Muscle layer of colon (tissue), 2 donors: ENCODE measurements at regions not wholly inside any gene's neighbourhood (a gene's known extent, or its start where the extent isn't known, plus 50 kb on each side); places are given as distances from the start of the nearest gene placed in this dataset.

ENCODE experiments used
- H3K27ac ChIP-seq: one replicate; pipeline ENCODE4 v1.7.0; 2013; ENCODE audit warnings: low read depth, mild to moderate bottlenecking, low read length, moderate library complexity
- H3K27me3 ChIP-seq, 2 donors: one replicate each; pipeline ENCODE4 v1.7.0; 2013; ENCODE audit warnings: low read length in 2 of 2, mild to moderate bottlenecking in 2 of 2; ENCODE audit not compliant: insufficient read depth in 2 of 2, control insufficient read depth in 1 of 2
- H3K36me3 ChIP-seq: one replicate; pipeline ENCODE4 v1.7.0; 2013; ENCODE audit warnings: mild to moderate bottlenecking, low read length; ENCODE audit not compliant: insufficient read depth
- H3K4me1 ChIP-seq: one replicate; pipeline ENCODE4 v1.7.0; 2013; ENCODE audit warnings: mild to moderate bottlenecking, low read length; ENCODE audit not compliant: insufficient read depth
- H3K4me3 ChIP-seq, 2 donors: one replicate each; pipeline ENCODE4 v1.7.0; 2013; ENCODE audit warnings: low read length in 2 of 2, low read depth in 1 of 2, mild to moderate bottlenecking in 1 of 2, moderate library complexity in 1 of 2
- H3K9ac ChIP-seq: one replicate; pipeline ENCODE4 v1.7.0; 2013; ENCODE audit warnings: low read length
- H3K9me3 ChIP-seq: one replicate; pipeline ENCODE4 v1.7.0; 2013; ENCODE audit warnings: mild to moderate bottlenecking, low read length
- donor health status: abdominal sarcoma.
- donor health status: Adenocarcinoma of cecum.

- no peak overlapping the region for H3K9ac ChIP-seq
- no peaks in the 10 kb centered on the region for H3K36me3 ChIP-seq
- H3K4me3 ChIP-seq, result no peak overlapping the region
- H3K9me3 ChIP-seq, result no peaks in the 10 kb centered on the region
- no peaks in the 10 kb centered on the region for H3K27me3 ChIP-seq
- H3K27ac ChIP-seq, result no peak overlapping the region
- no peaks in the 10 kb centered on the region for H3K4me1 ChIP-seq
These were observed 1107.3 kb upstream of the NRXN1 start for GRCh38 chr2:52139241-52139640.

- H3K4me3 ChIP-seq, result no peak overlapping the region
- H3K36me3 ChIP-seq, result no peaks in the 10 kb centered on the region
These were observed 1103.3 kb upstream of the NRXN1 start for GRCh38 chr2:52135235-52135634.

DNA sequence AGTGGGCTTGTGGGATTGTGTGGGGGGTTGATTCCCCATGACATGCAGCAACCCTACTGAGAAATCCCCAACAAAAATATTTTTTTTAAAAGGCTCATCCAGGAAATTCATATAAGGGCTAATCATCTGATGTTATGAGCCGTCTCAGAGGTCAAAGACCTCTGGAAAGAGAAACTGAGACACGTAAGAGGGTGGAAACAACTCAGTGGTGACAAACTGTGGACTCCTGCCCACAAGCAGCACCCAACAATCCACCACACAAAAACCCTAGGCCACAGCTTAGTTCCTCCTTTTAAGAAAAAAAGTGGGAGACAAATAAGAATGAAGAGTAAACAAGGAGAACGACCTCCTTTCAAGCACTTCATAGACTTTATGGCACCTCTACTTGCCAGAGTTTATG is 1096.1 kb upstream of the NRXN1 start:
- Histone ChIP-seq H3K36me3 (no peaks in the 10 kb centered on the region), H3K4me3 (no peak overlapping the region), H3K9ac (no peak overlapping the region), H3K9me3 (no peaks in the 10 kb centered on the region), H3K4me1 (no peaks in the 10 kb centered on the region), H3K27ac (no peak overlapping the region), H3K27me3 (no peaks in the 10 kb centered on the region)

More at GRCh38 chr2:52135235-52135634, 1103.3 kb upstream of the NRXN1 start:
- H3K9me3 ChIP-seq, result no peaks in the 10 kb centered on the region
- H3K4me1 ChIP-seq, result no peaks in the 10 kb centered on the region
- no peaks in the 10 kb centered on the region for H3K27me3 ChIP-seq
- no peak overlapping the region for H3K9ac ChIP-seq
- no peak overlapping the region for H3K27ac ChIP-seq

DNA sequence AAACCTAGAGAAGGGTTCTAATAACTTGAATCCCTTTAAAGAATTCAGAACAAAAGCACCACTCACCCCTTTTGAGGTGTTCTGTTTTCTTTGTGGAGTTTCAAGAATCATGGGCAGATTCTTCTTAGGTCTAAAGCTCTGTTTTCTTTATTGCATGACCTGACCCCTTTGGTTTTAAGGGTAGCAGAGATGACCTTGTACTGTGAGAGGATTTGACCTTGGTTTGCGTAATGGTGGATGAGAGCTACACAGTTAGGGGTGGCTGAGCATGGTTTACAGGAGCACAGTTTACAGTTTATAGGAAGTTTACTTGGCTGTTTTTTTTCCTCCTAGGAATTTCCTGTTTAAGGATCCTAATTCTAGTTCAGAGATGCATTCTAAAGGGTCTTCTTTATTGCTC is 1095.6 kb upstream of the NRXN1 start:
- no peaks in the 10 kb centered on the region for H3K4me1 ChIP-seq
- H3K27ac ChIP-seq, result no peak overlapping the region
- no peak overlapping the region for H3K9ac ChIP-seq
- H3K27me3 ChIP-seq, result no peaks in the 10 kb centered on the region
- no peaks in the 10 kb centered on the region for H3K36me3 ChIP-seq
- no peak overlapping the region for H3K4me3 ChIP-seq
- no peaks in the 10 kb centered on the region for H3K9me3 ChIP-seq

DNA sequence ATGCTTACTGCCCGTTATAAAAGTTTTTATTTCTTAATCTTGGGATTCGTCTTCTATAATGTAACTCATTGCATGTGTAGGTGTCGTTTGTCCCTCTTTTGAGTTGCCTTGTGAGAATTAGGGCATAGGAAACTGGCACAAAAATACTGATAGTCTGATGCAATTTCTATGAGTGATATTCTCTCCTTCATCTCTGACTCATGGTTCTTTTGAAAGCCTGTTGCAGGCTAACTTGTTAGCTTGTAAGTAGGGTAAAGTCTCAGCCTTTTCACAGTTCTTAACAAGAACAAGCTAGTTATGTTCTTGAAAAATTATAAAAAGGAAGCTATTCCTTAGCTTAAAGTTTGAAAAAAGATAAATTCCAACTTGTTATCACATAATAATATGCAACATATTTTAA is 1085.4 kb upstream of the NRXN1 start:
- H3K4me1 ChIP-seq, result no peaks in the 10 kb centered on the region
- no peak overlapping the region for H3K27ac ChIP-seq
- H3K27me3 ChIP-seq, result no peaks in the 10 kb centered on the region
- no peak overlapping the region for H3K9ac ChIP-seq
- H3K4me3 ChIP-seq, result no peak overlapping the region
- no peaks in the 10 kb centered on the region for H3K9me3 ChIP-seq
- no peaks in the 10 kb centered on the region for H3K36me3 ChIP-seq

GRCh38 chr2:52115750-52116149 is 1083.8 kb upstream of the NRXN1 start:
- Histone ChIP-seq H3K27me3 (no peaks in the 10 kb centered on the region), H3K27ac (no peak overlapping the region), H3K4me3 (no peak overlapping the region), H3K9me3 (no peaks in the 10 kb centered on the region), H3K9ac (no peak overlapping the region), H3K4me1 (no peaks in the 10 kb centered on the region), H3K36me3 (no peaks in the 10 kb centered on the region)

DNA sequence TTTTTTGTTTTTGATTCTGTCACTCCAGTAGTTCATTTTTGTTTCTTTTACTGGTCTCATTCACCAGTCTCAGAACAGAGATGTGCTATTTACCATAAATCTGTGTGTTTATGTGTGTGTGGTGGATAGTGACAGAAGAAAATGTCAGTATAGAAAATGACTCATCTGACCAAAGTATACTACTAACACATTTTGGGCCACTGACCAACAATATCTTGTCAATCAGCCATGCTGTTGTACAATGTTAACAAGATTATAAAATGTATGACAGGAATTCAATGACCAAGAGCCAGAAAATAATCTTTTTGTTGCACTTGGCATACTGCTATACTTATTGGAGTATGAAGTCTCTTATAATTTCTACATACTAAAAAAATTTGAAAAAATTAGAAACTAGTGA is 1081.4 kb upstream of the NRXN1 start:
- no peaks in the 10 kb centered on the region for H3K36me3 ChIP-seq
- H3K4me1 ChIP-seq, result no peaks in the 10 kb centered on the region
- H3K27ac ChIP-seq, result no peak overlapping the region
- H3K27me3 ChIP-seq, result no peaks in the 10 kb centered on the region
- H3K4me3 ChIP-seq, result no peak overlapping the region
- no peaks in the 10 kb centered on the region for H3K9me3 ChIP-seq
- H3K9ac ChIP-seq, result no peak overlapping the region

DNA sequence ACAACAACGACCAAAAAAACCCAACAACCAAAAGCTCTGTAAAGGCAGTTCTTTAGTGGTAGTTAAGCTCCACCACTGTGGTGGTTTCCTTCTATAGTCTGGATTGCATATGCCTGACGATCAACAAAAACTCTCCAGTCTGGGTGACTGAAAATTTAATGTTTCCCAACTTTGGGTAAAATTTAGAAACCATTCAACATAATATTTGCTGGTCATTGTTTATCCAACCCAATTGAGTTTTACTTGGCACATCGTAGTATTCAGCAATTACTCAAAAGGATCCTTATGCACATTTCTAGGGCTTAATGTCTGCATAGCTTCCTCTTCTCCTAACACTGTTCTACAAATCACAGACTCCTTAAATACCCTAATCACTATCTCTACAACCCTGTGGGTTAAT is 1080.2 kb upstream of the NRXN1 start:
- no peaks in the 10 kb centered on the region for H3K9me3 ChIP-seq
- H3K9ac ChIP-seq, result no peak overlapping the region
- H3K4me1 ChIP-seq, result no peaks in the 10 kb centered on the region
- H3K36me3 ChIP-seq, result no peaks in the 10 kb centered on the region
- no peak overlapping the region for H3K27ac ChIP-seq
- H3K4me3 ChIP-seq, result no peak overlapping the region
- no peaks in the 10 kb centered on the region for H3K27me3 ChIP-seq

DNA sequence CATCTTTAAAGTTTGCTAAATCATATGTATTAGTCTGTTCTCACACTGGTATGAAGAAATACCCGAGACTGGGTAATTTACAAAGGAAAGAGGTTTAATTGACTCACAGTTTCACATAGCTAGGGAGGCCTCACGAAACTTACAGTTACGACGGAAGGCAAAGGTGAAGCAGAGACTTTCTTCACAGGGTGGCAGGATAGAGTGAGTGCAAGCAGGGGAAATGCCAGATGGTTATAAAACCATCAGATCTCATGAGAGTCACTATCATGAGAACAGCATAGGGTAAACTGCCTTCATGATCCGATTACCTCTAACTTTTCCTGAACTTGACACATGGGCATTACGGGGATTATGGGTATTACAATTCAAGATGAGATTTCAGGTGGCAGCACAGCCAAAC is 1075.2 kb upstream of the NRXN1 start:
- Histone ChIP-seq H3K27ac (no peak overlapping the region), H3K9me3 (no peaks in the 10 kb centered on the region), H3K4me3 (no peak overlapping the region)

GRCh38 chr2:52097071-52097470 is 1065.1 kb upstream of the NRXN1 start:
- no peaks in the 10 kb centered on the region for H3K27me3 ChIP-seq
- H3K9ac ChIP-seq, result no peak overlapping the region
- H3K4me1 ChIP-seq, result no peaks in the 10 kb centered on the region
- H3K4me3 ChIP-seq, result no peak overlapping the region
- H3K9me3 ChIP-seq, result no peaks in the 10 kb centered on the region
- no peak overlapping the region for H3K27ac ChIP-seq
- no peaks in the 10 kb centered on the region for H3K36me3 ChIP-seq

More for the DNA sequence above, 1075.2 kb upstream of the NRXN1 start:
- Histone ChIP-seq H3K9ac (no peak overlapping the region), H3K36me3 (no peaks in the 10 kb centered on the region), H3K4me1 (no peaks in the 10 kb centered on the region), H3K27me3 (no peaks in the 10 kb centered on the region)

DNA sequence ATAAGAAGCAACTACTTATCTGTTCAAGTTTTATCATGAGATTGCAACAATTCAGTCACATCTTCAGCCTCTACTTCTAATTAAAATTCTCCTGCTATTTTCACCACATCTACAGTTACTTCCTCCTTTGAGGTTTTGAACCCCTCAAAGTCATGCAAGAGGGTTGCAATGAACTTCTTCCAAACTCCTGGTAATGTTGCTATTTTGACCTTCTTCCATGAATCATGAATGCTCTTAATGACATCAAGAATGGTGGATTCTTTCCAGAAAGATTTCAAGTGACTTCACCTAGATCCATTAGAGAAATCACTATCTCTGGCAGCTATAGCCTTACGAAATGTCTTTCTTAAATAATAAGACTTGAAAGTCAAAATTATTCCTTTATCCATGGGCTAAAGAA is 1052.8 kb upstream of the NRXN1 start:
- Histone ChIP-seq H3K4me1 (no peaks in the 10 kb centered on the region), H3K9ac (no peak overlapping the region), H3K4me3 (no peak overlapping the region), H3K27ac (no peak overlapping the region), H3K9me3 (no peaks in the 10 kb centered on the region), H3K36me3 (no peaks in the 10 kb centered on the region), H3K27me3 (no peaks in the 10 kb centered on the region)

DNA sequence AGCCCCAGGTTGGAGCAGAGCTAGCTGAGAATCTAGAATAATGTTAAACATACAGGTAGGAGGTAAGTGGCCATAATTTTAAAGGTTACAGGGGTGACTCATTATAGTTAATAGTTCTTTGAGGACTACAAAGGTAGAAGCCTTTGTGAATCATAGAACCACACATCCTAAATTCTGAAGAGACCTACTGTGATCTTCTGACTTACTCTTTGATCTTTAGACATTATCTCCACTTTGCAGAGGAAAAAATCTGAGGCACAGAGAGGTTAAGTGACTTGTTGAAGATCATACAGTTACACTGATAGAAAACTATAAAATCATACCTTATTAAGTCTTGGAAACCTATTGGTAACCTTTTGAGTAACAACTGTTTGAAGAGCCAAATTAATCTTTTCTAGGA is 1051.3 kb upstream of the NRXN1 start:
- no peak overlapping the region for H3K27ac ChIP-seq

More for the DNA sequence above, 1051.3 kb upstream of the NRXN1 start:
- no peak overlapping the region for H3K9ac ChIP-seq
- no peaks in the 10 kb centered on the region for H3K9me3 ChIP-seq
- no peaks in the 10 kb centered on the region for H3K27me3 ChIP-seq
- no peaks in the 10 kb centered on the region for H3K4me1 ChIP-seq
- no peak overlapping the region for H3K4me3 ChIP-seq
- no peaks in the 10 kb centered on the region for H3K36me3 ChIP-seq
